ENCODE measurements at regions not wholly inside any gene's neighbourhood (a gene's known extent, or its start where the extent isn't known, plus 50 kb on each side); places are given as distances from the start of the nearest gene placed in this dataset.

- no peak for TF ChIP-seq REST (IDR thresholded peaks at IDR 0.05; ENCODE audit: low read depth, low read length)
Measured at GRCh38 chr6:26231006-26231587, 133.9 kb upstream of the BTN3A2 start (continued).

DNA sequence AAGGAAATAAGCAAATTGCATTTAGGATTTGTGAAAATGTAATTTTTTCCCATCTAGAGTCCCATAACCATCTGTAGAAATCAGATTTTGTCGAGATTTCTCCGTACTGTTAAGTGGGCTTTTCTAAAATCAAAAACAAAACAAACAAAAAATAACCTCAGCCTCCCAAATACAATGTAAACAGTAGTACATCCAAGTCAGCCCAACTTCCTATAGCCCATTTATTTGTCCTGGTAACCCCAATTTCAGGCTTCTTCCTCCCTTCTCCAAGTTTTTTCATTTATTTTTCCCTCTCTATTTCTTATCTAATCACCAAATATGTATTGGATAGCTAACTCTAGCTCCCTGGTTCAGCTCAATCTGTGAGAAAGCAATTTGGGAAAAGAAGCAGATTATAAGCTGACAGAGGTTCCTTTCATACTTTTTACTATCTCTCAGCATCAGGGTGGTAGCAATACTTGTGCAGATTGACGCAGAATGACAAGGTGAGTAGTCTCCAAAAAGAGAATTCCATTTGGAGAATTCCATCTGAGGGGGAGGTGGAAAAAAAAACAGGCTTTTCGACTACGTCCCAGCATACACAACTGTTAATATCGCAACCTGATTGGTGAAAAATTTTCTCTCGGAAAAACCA is 132.6 kb upstream of the BTN3A2 start:
- Histone ChIP-seq H3K36me3 (replicated peaks in 1 of 2; ENCODE audit: control insufficient read depth in 1 of 2, insufficient read depth in 2 of 2, low read length in 1 of 2) (no peaks in the 10 kb centered on the region), H4K20me1 (ENCODE audit: insufficient read depth) (no peaks in the 10 kb centered on the region), H3K9ac (0 out of 2 replicates have a peak overlapping the region, but pooled peaks have one; percentile 86), H3F3A (replicated peaks; ENCODE audit: insufficient read depth) (peaks cover 41% of the 10 kb centered on the region), H3K9me2 (no peaks in the 10 kb centered on the region), H3K4me1 (ENCODE audit: control insufficient read depth in 1 of 2, insufficient read depth in 2 of 2, low read depth in 1 of 2, low read length in 1 of 2) (peaks cover 0 to 3% of the 10 kb centered on the region in 2 experiments; a peak in 3 of 4 replicates), H3K4me3 (ENCODE audit: low read depth in 2 of 2, low read length in 1 of 2) (peak overlapping the region; percentile 6 to 72; a peak in 2 of 4 replicates), H2AFZ (ENCODE audit: low read depth) (peak overlapping the region; percentile 27; the same call in 1 of the 2 replicates), H3K27ac (ENCODE audit: low read depth in 2 of 2, low read length in 1 of 2) (peak overlapping the region; percentile 67 to 77; a peak in 3 of 4 replicates), H3K9me3 (no peaks in the 10 kb centered on the region), H3K79me2 (ENCODE audit: insufficient read depth) (no peaks in the 10 kb centered on the region), H3K4me2 (peak overlapping the region; percentile 97), H3K27me3 (ENCODE audit: insufficient read depth) (no peaks in the 10 kb centered on the region)
- POLR2A ChIA-PET = interaction anchor here (1.4 to 5.6 kb wide), 8 partner anchors 8 to 200 kb away, joined by 6 to 120 read pairs (median 40); a partner anchor contains a TSS
- WGBS (ENCODE audit: low lambda C conversion rate) = 71% methylated on average over 7 of the region's 7 CpGs
- CTCF ChIA-PET = interaction anchor here (2.6 kb wide), 1 partner anchor 8 kb away, joined by 27 read pairs; a partner anchor contains a TSS
- TF ChIP-seq, protein P1, sequence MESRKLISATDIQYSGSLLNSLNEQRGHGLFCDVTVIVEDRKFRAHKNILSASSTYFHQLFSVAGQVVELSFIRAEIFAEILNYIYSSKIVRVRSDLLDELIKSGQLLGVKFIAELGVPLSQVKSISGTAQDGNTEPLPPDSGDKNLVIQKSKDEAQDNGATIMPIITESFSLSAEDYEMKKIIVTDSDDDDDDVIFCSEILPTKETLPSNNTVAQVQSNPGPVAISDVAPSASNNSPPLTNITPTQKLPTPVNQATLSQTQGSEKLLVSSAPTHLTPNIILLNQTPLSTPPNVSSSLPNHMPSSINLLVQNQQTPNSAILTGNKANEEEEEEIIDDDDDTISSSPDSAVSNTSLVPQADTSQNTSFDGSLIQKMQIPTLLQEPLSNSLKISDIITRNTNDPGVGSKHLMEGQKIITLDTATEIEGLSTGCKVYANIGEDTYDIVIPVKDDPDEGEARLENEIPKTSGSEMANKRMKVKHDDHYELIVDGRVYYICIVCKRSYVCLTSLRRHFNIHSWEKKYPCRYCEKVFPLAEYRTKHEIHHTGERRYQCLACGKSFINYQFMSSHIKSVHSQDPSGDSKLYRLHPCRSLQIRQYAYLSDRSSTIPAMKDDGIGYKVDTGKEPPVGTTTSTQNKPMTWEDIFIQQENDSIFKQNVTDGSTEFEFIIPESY (IDR thresholded peaks at IDR 0.05; ENCODE audit: borderline replicate concordance, low read depth) = no peak
- TF ChIP-seq SMC3 (IDR thresholded peaks at IDR 0.05; ENCODE audit: low read depth, low read length) (no peak), NFIC (IDR thresholded peaks at IDR 0.05; ENCODE audit: borderline replicate concordance) (no peak), RXRA (IDR thresholded peaks at IDR 0.05; ENCODE audit: borderline replicate concordance, low read depth) (no peak), FOXM1 (IDR thresholded peaks at IDR 0.05; ENCODE audit: low read depth) (no peak), GATA2 (CRISPR knock-in tag; IDR thresholded peaks at IDR 0.05) (no peak), YY1 (IDR thresholded peaks at IDR 0.05; ENCODE audit: low read depth) (no peak), MAX (IDR thresholded peaks at IDR 0.05; ENCODE audit: low read depth) (no peak), RAD21 (IDR thresholded peaks at IDR 0.05; ENCODE audit: low read length) (no peak)
- TF ChIP-seq, protein P2, sequence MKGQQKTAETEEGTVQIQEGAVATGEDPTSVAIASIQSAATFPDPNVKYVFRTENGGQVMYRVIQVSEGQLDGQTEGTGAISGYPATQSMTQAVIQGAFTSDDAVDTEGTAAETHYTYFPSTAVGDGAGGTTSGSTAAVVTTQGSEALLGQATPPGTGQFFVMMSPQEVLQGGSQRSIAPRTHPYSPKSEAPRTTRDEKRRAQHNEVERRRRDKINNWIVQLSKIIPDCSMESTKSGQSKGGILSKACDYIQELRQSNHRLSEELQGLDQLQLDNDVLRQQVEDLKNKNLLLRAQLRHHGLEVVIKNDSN (IDR thresholded peaks at IDR 0.05; ENCODE audit: borderline replicate concordance, low read depth) = no peak
- DNase-seq = no peak

Measured in SK-N-SH (cell line).